PFSK-1 (cell line): ENCODE measurements at regions not wholly inside any gene's neighbourhood (a gene's known extent, or its start where the extent isn't known, plus 50 kb on each side); places are given as distances from the start of the nearest gene placed in this dataset.

Experiments
- FOXP2 ChIP-seq: optimal IDR thresholded peaks from 2 replicates; pipeline ENCODE3; 2011; ENCODE audit warnings: borderline replicate concordance, control low read depth, inconsistent platforms; ENCODE audit not compliant: insufficient read depth; ENCODE audit errors: extremely low read length, extremely low read depth
- POLR2AphosphoS5 ChIP-seq: IDR thresholded peaks from 2 replicates; pipeline ENCODE4 v1.6.1; 2012; ENCODE audit warnings: low read depth, mild to moderate bottlenecking, control low read depth, low read length, moderate library complexity
- SIN3A ChIP-seq: IDR thresholded peaks from 2 replicates; pipeline ENCODE4 v1.6.1; 2012; ENCODE audit warnings: mild to moderate bottlenecking, low read length, moderate library complexity, borderline replicate concordance; ENCODE audit not compliant: insufficient read depth
- TAF1 ChIP-seq: IDR thresholded peaks from 2 replicates; pipeline ENCODE4 v1.6.1; 2012; ENCODE audit warnings: low read length, control low read depth, borderline replicate concordance; ENCODE audit not compliant: insufficient read depth
- TF ChIP-seq, protein P1 (sequence below), 2 experiments: IDR thresholded peaks; 2 replicates each; pipeline versions ENCODE4 v1.6.1 to v1.8.0; 2011 to 2012; ENCODE audit warnings: low read depth in 2 of 2, low read length in 2 of 2, control low read depth in 1 of 2, inconsistent platforms in 1 of 2, mild to moderate bottlenecking in 1 of 2, moderate library complexity in 1 of 2; ENCODE audit not compliant: insufficient read depth in 1 of 2

DNA sequence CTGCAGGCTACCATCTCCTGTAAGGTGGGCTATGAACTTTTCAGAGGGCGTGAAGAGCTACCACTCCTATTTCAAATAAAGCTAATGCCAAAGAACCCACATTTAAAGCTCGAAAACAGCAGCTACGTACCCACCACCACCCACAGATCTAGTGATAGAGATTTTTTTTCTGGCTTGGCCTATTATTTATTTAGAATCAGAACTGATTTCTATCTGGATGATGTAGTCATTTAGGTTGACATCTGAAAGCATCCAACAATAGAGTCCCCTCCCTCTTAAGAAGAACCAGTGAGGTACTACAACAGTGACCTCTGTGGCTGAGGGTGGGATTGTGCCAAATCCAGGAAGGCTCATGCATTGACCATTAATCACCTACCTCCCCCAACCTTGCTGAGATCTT is 113.8 kb upstream of the ADO start:
- TF ChIP-seq SIN3A = no peak
- TF ChIP-seq, protein P1, sequence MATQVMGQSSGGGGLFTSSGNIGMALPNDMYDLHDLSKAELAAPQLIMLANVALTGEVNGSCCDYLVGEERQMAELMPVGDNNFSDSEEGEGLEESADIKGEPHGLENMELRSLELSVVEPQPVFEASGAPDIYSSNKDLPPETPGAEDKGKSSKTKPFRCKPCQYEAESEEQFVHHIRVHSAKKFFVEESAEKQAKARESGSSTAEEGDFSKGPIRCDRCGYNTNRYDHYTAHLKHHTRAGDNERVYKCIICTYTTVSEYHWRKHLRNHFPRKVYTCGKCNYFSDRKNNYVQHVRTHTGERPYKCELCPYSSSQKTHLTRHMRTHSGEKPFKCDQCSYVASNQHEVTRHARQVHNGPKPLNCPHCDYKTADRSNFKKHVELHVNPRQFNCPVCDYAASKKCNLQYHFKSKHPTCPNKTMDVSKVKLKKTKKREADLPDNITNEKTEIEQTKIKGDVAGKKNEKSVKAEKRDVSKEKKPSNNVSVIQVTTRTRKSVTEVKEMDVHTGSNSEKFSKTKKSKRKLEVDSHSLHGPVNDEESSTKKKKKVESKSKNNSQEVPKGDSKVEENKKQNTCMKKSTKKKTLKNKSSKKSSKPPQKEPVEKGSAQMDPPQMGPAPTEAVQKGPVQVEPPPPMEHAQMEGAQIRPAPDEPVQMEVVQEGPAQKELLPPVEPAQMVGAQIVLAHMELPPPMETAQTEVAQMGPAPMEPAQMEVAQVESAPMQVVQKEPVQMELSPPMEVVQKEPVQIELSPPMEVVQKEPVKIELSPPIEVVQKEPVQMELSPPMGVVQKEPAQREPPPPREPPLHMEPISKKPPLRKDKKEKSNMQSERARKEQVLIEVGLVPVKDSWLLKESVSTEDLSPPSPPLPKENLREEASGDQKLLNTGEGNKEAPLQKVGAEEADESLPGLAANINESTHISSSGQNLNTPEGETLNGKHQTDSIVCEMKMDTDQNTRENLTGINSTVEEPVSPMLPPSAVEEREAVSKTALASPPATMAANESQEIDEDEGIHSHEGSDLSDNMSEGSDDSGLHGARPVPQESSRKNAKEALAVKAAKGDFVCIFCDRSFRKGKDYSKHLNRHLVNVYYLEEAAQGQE (IDR thresholded peaks at IDR 0.05; ENCODE audit: insufficient read depth in 1 of 2, low read depth in 2 of 2, low read length in 2 of 2) = no peak
- TF ChIP-seq POLR2AphosphoS5 = no peak
- TF ChIP-seq FOXP2 = no peak
- TF ChIP-seq TAF1 = no peak

DNA sequence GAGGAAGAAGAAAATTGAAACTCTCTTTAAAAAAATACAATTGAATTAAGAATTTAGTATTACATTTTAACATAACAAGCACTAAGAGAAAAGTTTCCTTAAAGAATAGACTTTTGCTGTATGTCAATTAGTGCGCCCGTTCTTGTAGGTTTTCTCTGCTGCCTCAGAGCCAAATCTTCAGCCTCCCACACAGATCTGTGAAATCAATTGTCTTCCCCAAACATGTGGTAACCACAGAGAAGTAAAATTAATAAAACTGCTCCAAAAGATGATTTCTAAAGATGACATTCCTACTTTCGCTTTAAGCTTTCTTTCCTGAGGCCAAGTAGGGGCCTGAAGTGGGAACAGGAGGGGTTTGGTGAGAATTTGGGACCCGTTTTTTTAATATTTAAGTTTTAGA is 113.2 kb upstream of the ADO start:
- no peak for TF ChIP-seq FOXP2
- TF ChIP-seq TAF1 = no peak
- no peak for TF ChIP-seq SIN3A
- TF ChIP-seq, protein P1 (IDR thresholded peaks at IDR 0.05; ENCODE audit: insufficient read depth in 1 of 2, low read depth in 2 of 2, low read length in 2 of 2) = no peak
- TF ChIP-seq POLR2AphosphoS5 = no peak

DNA sequence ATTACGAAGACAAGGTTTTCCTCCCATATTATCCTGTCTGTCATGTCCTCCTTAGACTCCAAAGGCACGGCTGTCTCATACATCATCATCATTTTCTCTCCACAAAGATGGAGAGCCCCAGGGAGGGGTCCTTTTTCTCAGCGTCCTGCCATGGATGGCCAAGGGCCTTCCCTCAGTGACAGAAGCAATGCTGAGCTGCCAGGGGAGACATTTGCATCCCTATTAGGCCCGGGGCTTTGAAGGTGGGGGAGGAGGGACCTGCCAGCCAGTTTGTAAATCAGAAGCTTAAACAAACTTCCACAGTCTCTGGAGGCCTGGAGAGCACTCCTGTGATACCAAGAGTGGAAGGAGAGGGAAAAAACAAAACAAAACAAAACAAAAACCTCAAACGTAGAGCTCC is 112.4 kb upstream of the ADO start:
- no peak for TF ChIP-seq TAF1
- no peak for TF ChIP-seq POLR2AphosphoS5
- TF ChIP-seq SIN3A = no peak
- TF ChIP-seq, protein P1 (IDR thresholded peaks at IDR 0.05; ENCODE audit: insufficient read depth in 1 of 2, low read depth in 2 of 2, low read length in 2 of 2) = no peak
- TF ChIP-seq FOXP2 = no peak

DNA sequence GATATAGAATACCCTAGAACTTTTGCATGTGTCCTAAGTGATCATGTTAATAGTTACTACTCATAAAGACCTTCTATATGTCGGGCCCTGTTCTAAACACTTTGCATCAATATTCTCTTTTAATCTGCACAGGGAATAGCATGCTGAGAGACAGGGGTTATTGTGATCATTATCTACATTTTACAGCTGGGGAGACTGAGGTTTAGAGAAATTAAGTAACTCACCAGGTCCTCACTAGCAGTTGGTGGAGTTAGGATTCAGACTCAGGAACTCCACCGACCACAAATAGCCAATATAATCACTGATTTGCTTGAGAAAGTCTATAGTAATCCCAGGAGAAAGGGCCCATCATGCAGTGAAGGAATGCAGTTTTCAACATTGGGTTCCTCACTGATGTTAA is 111.2 kb upstream of the ADO start:
- no peak for TF ChIP-seq FOXP2
- TF ChIP-seq POLR2AphosphoS5 = no peak
- TF ChIP-seq TAF1 = no peak
- no peak for TF ChIP-seq SIN3A
- TF ChIP-seq, protein P1 (IDR thresholded peaks at IDR 0.05; ENCODE audit: insufficient read depth in 1 of 2, low read depth in 2 of 2, low read length in 2 of 2) = no peak

- TF ChIP-seq TAF1 = no peak
- TF ChIP-seq, protein P1 (IDR thresholded peaks at IDR 0.05; ENCODE audit: insufficient read depth in 1 of 2, low read depth in 2 of 2, low read length in 2 of 2) = no peak
- no peak for TF ChIP-seq FOXP2
These were observed 109.9 kb upstream of the ADO start for GRCh38 chr10:62694537-62695126.
